ENCODE measurements at regions not wholly inside any gene's neighbourhood (a gene's known extent, or its start where the extent isn't known, plus 50 kb on each side); places are given as distances from the start of the nearest gene placed in this dataset.
A peak's percentile ranks its signal among the peaks of the same experiment; 100 is the strongest.

GRCh38 chr6:56714982-56715456 lies 72.3 kb upstream of the DST start (continued):
- TF ChIP-seq ZNF770 (CRISPR knock-in tag; IDR thresholded peaks at IDR 0.05), result no peak
- TF ChIP-seq ISL2 (CRISPR knock-in tag; IDR thresholded peaks at IDR 0.05), result no peak
- no peak for TF ChIP-seq ZNF644 (CRISPR knock-in tag; IDR thresholded peaks at IDR 0.05; ENCODE audit: low read depth)
- no peak; the same call in 1 of the 2 replicates for TF ChIP-seq ELF1 (CRISPR knock-in tag; IDR thresholded peaks at IDR 0.05)
- TF ChIP-seq TBL1XR1 (IDR thresholded peaks at IDR 0.05; ENCODE audit: borderline replicate concordance, low read length, partially characterized antibody), result peak; percentile 72
- TF ChIP-seq ZNF670 (CRISPR knock-in tag; IDR thresholded peaks at IDR 0.05; ENCODE audit: borderline replicate concordance), result no peak
- TF ChIP-seq ZMYM3 (CRISPR knock-in tag; IDR thresholded peaks at IDR 0.05), result no peak
- TF ChIP-seq ZSCAN21 (CRISPR knock-in tag; IDR thresholded peaks at IDR 0.05; ENCODE audit: borderline replicate concordance), result no peak
- no peak for TF ChIP-seq ZNF296 (CRISPR knock-in tag; conservative IDR thresholded peaks at IDR 0.05)
- TF ChIP-seq ZSCAN9 (CRISPR knock-in tag; IDR thresholded peaks at IDR 0.05; ENCODE audit: borderline replicate concordance), result no peak
- no peak for TF ChIP-seq ZBTB7B (CRISPR knock-in tag; IDR thresholded peaks at IDR 0.05)
- no peak for TF ChIP-seq NFAT5 (CRISPR knock-in tag; IDR thresholded peaks at IDR 0.05)
- no peak for TF ChIP-seq CHCHD3 (CRISPR knock-in tag; IDR thresholded peaks at IDR 0.05)
- TF ChIP-seq ZNF607 (CRISPR knock-in tag; IDR thresholded peaks at IDR 0.05; ENCODE audit: borderline replicate concordance), result no peak
- TF ChIP-seq HNRNPL (IDR thresholded peaks at IDR 0.05; ENCODE audit: low read depth, low read length), result no peak
- no peak for TF ChIP-seq ZBTB20 (CRISPR knock-in tag; IDR thresholded peaks at IDR 0.05; ENCODE audit: borderline replicate concordance, low read depth)
- no peak for TF ChIP-seq ZNF280B (CRISPR knock-in tag; IDR thresholded peaks at IDR 0.05; ENCODE audit: borderline replicate concordance)
- TF ChIP-seq, protein P1, sequence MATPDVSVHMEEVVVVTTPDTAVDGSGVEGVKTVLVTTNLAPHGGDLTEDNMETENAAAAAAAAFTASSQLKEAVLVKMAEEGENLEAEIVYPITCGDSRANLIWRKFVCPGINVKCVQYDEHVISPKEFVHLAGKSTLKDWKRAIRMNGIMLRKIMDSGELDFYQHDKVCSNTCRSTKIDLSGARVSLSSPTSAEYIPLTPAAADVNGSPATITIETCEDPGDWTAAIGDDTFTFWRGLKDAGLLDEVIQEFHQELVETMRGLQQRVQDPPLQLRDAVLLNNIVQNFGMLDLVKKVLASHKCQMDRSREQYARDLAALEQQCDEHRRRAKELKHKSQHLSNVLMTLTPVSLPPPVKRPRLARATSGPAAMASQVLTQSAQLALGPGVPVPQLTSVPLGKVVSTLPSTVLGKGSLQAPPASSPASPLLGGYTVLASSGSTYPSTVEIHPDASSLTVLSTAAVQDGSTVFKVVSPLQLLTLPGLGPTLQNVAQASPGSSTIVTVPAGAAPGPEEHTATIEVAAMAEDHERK (CRISPR knock-in tag; IDR thresholded peaks at IDR 0.05; ENCODE audit: low read depth), result no peak
- no peak for TF ChIP-seq ZBTB1 (CRISPR knock-in tag; IDR thresholded peaks at IDR 0.05; ENCODE audit: borderline replicate concordance)
- TF ChIP-seq, protein P2, sequence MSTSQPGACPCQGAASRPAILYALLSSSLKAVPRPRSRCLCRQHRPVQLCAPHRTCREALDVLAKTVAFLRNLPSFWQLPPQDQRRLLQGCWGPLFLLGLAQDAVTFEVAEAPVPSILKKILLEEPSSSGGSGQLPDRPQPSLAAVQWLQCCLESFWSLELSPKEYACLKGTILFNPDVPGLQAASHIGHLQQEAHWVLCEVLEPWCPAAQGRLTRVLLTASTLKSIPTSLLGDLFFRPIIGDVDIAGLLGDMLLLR (CRISPR knock-in tag; IDR thresholded peaks at IDR 0.05), result no peak
- TF ChIP-seq ZNF546 (CRISPR knock-in tag; conservative IDR thresholded peaks at IDR 0.05), result no peak

All from HepG2 (cell line).